K562 (cell line): ENCODE measurements at regions not wholly inside any gene's neighbourhood (a gene's known extent, or its start where the extent isn't known, plus 50 kb on each side); places are given as distances from the start of the nearest gene placed in this dataset.

ENCODE experiments used
- CBFA2T3 ChIP-seq: fragments of 450-650 bp; IDR thresholded peaks from 2 replicates; pipeline ENCODE4 v1.6.1; 2017
- CC2D1A ChIP-seq: fragments of 450-650 bp; IDR thresholded peaks from 2 replicates; pipeline ENCODE4 v1.6.1; 2017; ENCODE audit warnings: mild to moderate bottlenecking
- HDAC3 ChIP-seq: fragments of 450-650 bp; IDR thresholded peaks from 2 replicates; pipeline ENCODE4 v1.6.1; 2018; ENCODE audit warnings: borderline replicate concordance, mild to moderate bottlenecking, moderate library complexity; ENCODE audit not compliant: partially characterized antibody
- HDAC8 ChIP-seq: fragments of 450-650 bp; IDR thresholded peaks from 2 replicates; pipeline ENCODE4 v1.6.1; 2016; ENCODE audit warnings: mild to moderate bottlenecking, missing genetic modification characterization, moderate library complexity, missing compliant biosample characterization
- HMG20A ChIP-seq: fragments of 450-650 bp; formaldehyde crosslinking; conservative IDR thresholded peaks from 2 replicates; pipeline ENCODE4 v1.4.0; 2020; ENCODE audit warnings: mild to moderate bottlenecking, mixed read lengths
- MGA ChIP-seq: fragments of 450-650 bp; IDR thresholded peaks from 2 replicates; pipeline ENCODE4 v1.6.1; 2016; ENCODE audit warnings: mild to moderate bottlenecking, moderate library complexity
- PHB2 ChIP-seq: fragments of 450-650 bp; IDR thresholded peaks from 2 replicates; pipeline ENCODE4 v1.6.1; 2017; ENCODE audit warnings: low read depth
- TAF1 ChIP-seq: IDR thresholded peaks from 2 replicates; pipeline ENCODE4 v1.6.1; 2011; ENCODE audit warnings: mild to moderate bottlenecking, low read length, moderate library complexity; ENCODE audit not compliant: insufficient read depth, control insufficient read depth, severe bottlenecking; ENCODE audit errors: extremely low read depth
- TAF9B ChIP-seq: fragments of 450-650 bp; IDR thresholded peaks from 2 replicates; pipeline ENCODE4 v1.6.1; 2018; ENCODE audit warnings: mild to moderate bottlenecking; ENCODE audit not compliant: partially characterized antibody
- ZNF395 ChIP-seq: fragments of 200-800 bp; sonication (Bioruptor generic); IDR thresholded peaks from 2 replicates; pipeline ENCODE4 v1.6.1; 2017; ENCODE audit warnings: missing genetic modification characterization, missing compliant biosample characterization
- TF ChIP-seq, protein P1 (sequence below): fragments of 450-650 bp; IDR thresholded peaks from one replicate; pipeline ENCODE4 v1.6.1; 2018; ENCODE audit warnings: mild to moderate bottlenecking, moderate library complexity; ENCODE audit not compliant: partially characterized antibody
- TF ChIP-seq, protein P2 (sequence below): fragments of 450-650 bp; formaldehyde crosslinking; IDR thresholded peaks from 2 replicates; pipeline ENCODE4 v1.4.0; 2020; ENCODE audit warnings: mild to moderate bottlenecking, moderate library complexity

DNA sequence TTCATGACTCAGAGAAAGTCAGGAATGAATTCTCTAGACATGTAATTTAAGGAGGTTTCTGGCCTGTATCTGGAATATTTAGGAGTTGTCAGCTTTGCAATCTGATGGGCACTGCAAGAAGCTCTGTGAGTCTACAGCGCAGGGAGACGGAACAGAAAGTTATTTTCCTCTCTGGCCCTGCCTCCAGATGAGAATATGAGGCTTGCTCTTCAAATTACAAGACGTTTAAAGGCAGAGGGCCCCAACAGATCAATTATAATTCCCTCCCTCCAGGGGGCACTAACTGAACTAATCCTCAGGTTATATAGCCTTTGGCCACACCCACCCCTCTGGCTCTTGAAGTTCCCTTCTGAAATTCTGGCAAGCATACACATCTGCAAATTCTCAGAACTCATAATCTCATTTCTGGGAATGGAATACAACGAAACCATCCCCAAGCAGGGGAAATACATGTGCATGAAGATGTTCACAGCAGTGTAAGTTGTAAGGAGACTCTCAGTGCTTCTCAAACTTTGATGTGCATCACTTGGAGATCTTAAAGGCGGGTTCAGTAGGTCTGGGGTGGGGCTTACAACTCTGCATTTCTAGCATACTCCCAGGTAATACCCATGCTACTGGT is 307.6 kb downstream of the CWC27 start (continued):
- no peak for TF ChIP-seq ZNF395
- no peak for TF ChIP-seq HMG20A (CRISPR knock-in tag)
- no peak for TF ChIP-seq PHB2
- TF ChIP-seq, protein P1, sequence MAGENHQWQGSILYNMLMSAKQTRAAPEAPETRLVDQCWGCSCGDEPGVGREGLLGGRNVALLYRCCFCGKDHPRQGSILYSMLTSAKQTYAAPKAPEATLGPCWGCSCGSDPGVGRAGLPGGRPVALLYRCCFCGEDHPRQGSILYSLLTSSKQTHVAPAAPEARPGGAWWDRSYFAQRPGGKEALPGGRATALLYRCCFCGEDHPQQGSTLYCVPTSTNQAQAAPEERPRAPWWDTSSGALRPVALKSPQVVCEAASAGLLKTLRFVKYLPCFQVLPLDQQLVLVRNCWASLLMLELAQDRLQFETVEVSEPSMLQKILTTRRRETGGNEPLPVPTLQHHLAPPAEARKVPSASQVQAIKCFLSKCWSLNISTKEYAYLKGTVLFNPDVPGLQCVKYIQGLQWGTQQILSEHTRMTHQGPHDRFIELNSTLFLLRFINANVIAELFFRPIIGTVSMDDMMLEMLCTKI, result no peak
- peak; percentile 75 for TF ChIP-seq CC2D1A
- peak; percentile 51 for TF ChIP-seq MGA
- no peak for TF ChIP-seq TAF1
- peak; percentile 35 for TF ChIP-seq HDAC3
- TF ChIP-seq, protein P2, sequence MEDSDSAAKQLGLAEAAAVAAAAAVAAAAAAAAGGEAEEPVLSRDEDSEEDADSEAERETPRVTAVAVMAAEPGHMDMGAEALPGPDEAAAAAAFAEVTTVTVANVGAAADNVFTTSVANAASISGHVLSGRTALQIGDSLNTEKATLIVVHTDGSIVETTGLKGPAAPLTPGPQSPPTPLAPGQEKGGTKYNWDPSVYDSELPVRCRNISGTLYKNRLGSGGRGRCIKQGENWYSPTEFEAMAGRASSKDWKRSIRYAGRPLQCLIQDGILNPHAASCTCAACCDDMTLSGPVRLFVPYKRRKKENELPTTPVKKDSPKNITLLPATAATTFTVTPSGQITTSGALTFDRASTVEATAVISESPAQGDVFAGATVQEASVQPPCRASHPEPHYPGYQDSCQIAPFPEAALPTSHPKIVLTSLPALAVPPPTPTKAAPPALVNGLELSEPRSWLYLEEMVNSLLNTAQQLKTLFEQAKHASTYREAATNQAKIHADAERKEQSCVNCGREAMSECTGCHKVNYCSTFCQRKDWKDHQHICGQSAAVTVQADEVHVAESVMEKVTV, result peak; percentile 29; the same call in 1 of the 2 replicates
- peak; percentile 32 for TF ChIP-seq TAF9B
- TF ChIP-seq CBFA2T3, result peak; percentile 48
- TF ChIP-seq HDAC8 (tag), result no peak
